HEK293 (cell line): ENCODE measurements at regions not wholly inside any gene's neighbourhood (a gene's known extent, or its start where the extent isn't known, plus 50 kb on each side); places are given as distances from the start of the nearest gene placed in this dataset.

Experiments
- KLF16 ChIP-seq: fragments of 450-650 bp; formaldehyde crosslinking; IDR thresholded peaks from 2 replicates; pipeline ENCODE4 v1.5.1; 2017; ENCODE audit warnings: missing biosample characterization, missing genetic modification characterization
- KLF9 ChIP-seq: fragments of 450-650 bp; formaldehyde crosslinking; IDR thresholded peaks from 2 replicates; pipeline ENCODE4 v1.5.1; 2016; ENCODE audit warnings: missing biosample characterization, missing genetic modification characterization, low read depth
- YY1 ChIP-seq: fragments of 450-650 bp; formaldehyde crosslinking; IDR thresholded peaks from 2 replicates; pipeline ENCODE4 v1.5.1; 2018; ENCODE audit warnings: missing biosample characterization, missing genetic modification characterization
- ZBTB20 ChIP-seq: fragments of 450-650 bp; formaldehyde crosslinking; IDR thresholded peaks from 2 replicates; pipeline ENCODE4 v1.5.1; 2016; ENCODE audit warnings: missing biosample characterization, missing genetic modification characterization
- ZFHX2 ChIP-seq: fragments of 450-650 bp; formaldehyde crosslinking; conservative IDR thresholded peaks from 2 replicates; pipeline ENCODE4 v1.5.1; 2016; ENCODE audit warnings: missing biosample characterization, missing genetic modification characterization
- ZFP3 ChIP-seq: fragments of 450-650 bp; formaldehyde crosslinking; IDR thresholded peaks from 2 replicates; pipeline ENCODE4 v1.5.1; 2016; ENCODE audit warnings: low read depth, missing biosample characterization, missing genetic modification characterization
- ZNF138 ChIP-seq: fragments of 450-650 bp; formaldehyde crosslinking; IDR thresholded peaks from 2 replicates; pipeline ENCODE4 v1.5.1; 2016; ENCODE audit warnings: missing biosample characterization, missing genetic modification characterization, borderline replicate concordance
- ZNF274 ChIP-seq, 2 experiments: fragments of 200-500 bp in 1 of 2; fragments of 450-650 bp in 1 of 2; sonication (Bioruptor generic) in 1 of 2; formaldehyde crosslinking in 1 of 2; IDR thresholded peaks; 2 replicates each; pipeline versions ENCODE4 v1.5.1 to v1.6.1; 2014 to 2016; ENCODE audit warnings: borderline replicate concordance in 1 of 2, inconsistent platforms in 1 of 2, low read length in 1 of 2, missing biosample characterization in 1 of 2, missing genetic modification characterization in 1 of 2
- ZNF558 ChIP-seq: fragments of 450-650 bp; formaldehyde crosslinking; IDR thresholded peaks from 2 replicates; pipeline ENCODE4 v1.5.1; 2016; ENCODE audit warnings: missing biosample characterization, missing genetic modification characterization
- ZNF747 ChIP-seq: fragments of 450-650 bp; formaldehyde crosslinking; IDR thresholded peaks from 2 replicates; pipeline ENCODE4 v1.5.1; 2016; ENCODE audit warnings: missing biosample characterization, missing genetic modification characterization
- TF ChIP-seq, protein P1 (sequence below): fragments of 450-650 bp; formaldehyde crosslinking; conservative IDR thresholded peaks from 2 replicates; pipeline ENCODE4 v1.5.1; 2016; ENCODE audit warnings: low read depth, missing biosample characterization, missing genetic modification characterization
- TF ChIP-seq, protein P2 (sequence below): fragments of 450-650 bp; formaldehyde crosslinking; IDR thresholded peaks from 2 replicates; pipeline ENCODE4 v1.5.1; 2016; ENCODE audit warnings: missing biosample characterization, missing genetic modification characterization
- TF ChIP-seq, protein P3 (sequence below): fragments of 450-650 bp; formaldehyde crosslinking; IDR thresholded peaks from 2 replicates; pipeline ENCODE4 v1.5.1; 2017; ENCODE audit warnings: missing biosample characterization, missing genetic modification characterization
- TF ChIP-seq, protein P4 (sequence below): sonication (generic); formaldehyde crosslinking; IDR thresholded peaks from 2 replicates; pipeline ENCODE4 v1.8.1; 2022; ENCODE audit warnings: mild to moderate bottlenecking, moderate library complexity, missing genetic modification reagents

DNA sequence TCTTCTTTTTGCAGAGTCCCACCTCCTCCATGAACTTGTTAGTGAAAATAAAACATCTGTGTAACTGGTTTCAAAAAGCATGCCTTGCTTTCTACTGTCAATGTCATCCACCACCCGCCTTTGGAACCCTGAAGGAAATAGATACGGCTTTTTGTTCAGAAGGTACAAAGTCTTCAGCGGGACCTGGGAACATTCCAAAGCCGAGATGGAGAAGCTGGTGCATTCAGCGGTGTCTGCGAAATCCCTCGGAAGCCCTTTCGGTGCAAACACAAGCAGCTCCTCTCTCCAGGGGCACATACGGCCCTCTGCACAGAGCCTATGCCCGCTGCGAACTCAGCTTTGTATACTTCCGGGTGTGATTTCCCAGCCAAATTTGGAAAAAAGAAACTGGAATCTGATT is 555.8 kb upstream of the SALL3 start:
- no peak for TF ChIP-seq ZBTB20 (tag by site-specific recombination)
- TF ChIP-seq, protein P1, sequence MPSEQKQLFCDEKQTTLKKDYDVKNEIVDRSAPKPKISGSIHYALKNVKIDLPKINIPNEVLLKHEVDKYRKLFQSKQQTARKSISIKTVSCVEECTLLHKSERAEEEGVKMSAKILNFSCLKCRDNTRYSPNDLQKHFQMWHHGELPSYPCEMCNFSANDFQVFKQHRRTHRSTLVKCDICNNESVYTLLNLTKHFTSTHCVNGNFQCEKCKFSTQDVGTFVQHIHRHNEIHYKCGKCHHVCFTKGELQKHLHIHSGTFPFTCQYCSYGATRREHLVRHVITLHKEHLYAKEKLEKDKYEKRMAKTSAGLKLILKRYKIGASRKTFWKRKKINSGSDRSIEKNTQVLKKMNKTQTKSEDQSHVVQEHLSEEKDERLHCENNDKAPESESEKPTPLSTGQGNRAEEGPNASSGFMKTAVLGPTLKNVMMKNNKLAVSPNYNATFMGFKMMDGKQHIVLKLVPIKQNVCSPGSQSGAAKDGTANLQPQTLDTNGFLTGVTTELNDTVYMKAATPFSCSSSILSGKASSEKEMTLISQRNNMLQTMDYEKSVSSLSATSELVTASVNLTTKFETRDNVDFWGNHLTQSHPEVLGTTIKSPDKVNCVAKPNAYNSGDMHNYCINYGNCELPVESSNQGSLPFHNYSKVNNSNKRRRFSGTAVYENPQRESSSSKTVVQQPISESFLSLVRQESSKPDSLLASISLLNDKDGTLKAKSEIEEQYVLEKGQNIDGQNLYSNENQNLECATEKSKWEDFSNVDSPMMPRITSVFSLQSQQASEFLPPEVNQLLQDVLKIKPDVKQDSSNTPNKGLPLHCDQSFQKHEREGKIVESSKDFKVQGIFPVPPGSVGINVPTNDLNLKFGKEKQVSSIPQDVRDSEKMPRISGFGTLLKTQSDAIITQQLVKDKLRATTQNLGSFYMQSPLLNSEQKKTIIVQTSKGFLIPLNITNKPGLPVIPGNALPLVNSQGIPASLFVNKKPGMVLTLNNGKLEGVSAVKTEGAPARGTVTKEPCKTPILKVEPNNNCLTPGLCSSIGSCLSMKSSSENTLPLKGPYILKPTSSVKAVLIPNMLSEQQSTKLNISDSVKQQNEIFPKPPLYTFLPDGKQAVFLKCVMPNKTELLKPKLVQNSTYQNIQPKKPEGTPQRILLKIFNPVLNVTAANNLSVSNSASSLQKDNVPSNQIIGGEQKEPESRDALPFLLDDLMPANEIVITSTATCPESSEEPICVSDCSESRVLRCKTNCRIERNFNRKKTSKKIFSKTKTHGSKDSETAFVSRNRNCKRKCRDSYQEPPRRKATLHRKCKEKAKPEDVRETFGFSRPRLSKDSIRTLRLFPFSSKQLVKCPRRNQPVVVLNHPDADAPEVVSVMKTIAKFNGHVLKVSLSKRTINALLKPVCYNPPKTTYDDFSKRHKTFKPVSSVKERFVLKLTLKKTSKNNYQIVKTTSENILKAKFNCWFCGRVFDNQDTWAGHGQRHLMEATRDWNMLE: no peak
- TF ChIP-seq, protein P2, sequence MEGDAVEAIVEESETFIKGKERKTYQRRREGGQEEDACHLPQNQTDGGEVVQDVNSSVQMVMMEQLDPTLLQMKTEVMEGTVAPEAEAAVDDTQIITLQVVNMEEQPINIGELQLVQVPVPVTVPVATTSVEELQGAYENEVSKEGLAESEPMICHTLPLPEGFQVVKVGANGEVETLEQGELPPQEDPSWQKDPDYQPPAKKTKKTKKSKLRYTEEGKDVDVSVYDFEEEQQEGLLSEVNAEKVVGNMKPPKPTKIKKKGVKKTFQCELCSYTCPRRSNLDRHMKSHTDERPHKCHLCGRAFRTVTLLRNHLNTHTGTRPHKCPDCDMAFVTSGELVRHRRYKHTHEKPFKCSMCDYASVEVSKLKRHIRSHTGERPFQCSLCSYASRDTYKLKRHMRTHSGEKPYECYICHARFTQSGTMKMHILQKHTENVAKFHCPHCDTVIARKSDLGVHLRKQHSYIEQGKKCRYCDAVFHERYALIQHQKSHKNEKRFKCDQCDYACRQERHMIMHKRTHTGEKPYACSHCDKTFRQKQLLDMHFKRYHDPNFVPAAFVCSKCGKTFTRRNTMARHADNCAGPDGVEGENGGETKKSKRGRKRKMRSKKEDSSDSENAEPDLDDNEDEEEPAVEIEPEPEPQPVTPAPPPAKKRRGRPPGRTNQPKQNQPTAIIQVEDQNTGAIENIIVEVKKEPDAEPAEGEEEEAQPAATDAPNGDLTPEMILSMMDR (tag by site-specific recombination): no peak
- TF ChIP-seq ZFHX2: no peak
- TF ChIP-seq KLF9 (tag by site-specific recombination): no peak
- TF ChIP-seq, protein P3, sequence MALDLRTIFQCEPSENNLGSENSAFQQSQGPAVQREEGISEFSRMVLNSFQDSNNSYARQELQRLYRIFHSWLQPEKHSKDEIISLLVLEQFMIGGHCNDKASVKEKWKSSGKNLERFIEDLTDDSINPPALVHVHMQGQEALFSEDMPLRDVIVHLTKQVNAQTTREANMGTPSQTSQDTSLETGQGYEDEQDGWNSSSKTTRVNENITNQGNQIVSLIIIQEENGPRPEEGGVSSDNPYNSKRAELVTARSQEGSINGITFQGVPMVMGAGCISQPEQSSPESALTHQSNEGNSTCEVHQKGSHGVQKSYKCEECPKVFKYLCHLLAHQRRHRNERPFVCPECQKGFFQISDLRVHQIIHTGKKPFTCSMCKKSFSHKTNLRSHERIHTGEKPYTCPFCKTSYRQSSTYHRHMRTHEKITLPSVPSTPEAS (tag by site-specific recombination): no peak
- TF ChIP-seq ZNF274 (IDR thresholded peaks at IDR 0.05; ENCODE audit: low read length): no peak
- no peak for TF ChIP-seq ZNF274 (tag by site-specific recombination; IDR thresholded peaks at IDR 0.05; ENCODE audit: borderline replicate concordance)
- TF ChIP-seq KLF16: no peak
- no peak for TF ChIP-seq YY1 (tag by site-specific recombination)
- TF ChIP-seq ZNF747 (tag by site-specific recombination): no peak
- no peak for TF ChIP-seq ZNF138 (tag by site-specific recombination)
- TF ChIP-seq ZFP3 (tag by site-specific recombination): no peak
- no peak for TF ChIP-seq ZNF558 (tag by site-specific recombination)
- TF ChIP-seq, protein P4, sequence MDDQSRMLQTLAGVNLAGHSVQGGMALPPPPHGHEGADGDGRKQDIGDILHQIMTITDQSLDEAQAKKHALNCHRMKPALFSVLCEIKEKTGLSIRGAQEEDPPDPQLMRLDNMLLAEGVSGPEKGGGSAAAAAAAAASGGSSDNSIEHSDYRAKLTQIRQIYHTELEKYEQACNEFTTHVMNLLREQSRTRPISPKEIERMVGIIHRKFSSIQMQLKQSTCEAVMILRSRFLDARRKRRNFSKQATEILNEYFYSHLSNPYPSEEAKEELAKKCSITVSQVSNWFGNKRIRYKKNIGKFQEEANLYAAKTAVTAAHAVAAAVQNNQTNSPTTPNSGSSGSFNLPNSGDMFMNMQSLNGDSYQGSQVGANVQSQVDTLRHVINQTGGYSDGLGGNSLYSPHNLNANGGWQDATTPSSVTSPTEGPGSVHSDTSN (CRISPR knock-in tag): no peak
